Tibial artery (tissue), 4 donors: ENCODE measurements at regions not wholly inside any gene's neighbourhood (a gene's known extent, or its start where the extent isn't known, plus 50 kb on each side); places are given as distances from the start of the nearest gene placed in this dataset.

ENCODE experiments used
- DNase-seq, 2 donors: peaks; one replicate each; pipeline ENCODE4 v3.0.0-alpha.2; 2019
- H3K27ac ChIP-seq, 2 donors: fragments of 200-600 bp; sonication (generic) in 1 of 2; 1 replicate in 1 of 2; 2 replicates in 1 of 2; pipeline ENCODE4 v1.5.1; 2018 to 2019; ENCODE audit warnings: mild to moderate bottlenecking in 1 of 2
- H3K27me3 ChIP-seq, 2 donors: fragments of 200-600 bp; sonication (generic) in 1 of 2; one replicate each; pipeline versions ENCODE4 v1.5.1 to v1.6.0; 2016 to 2019
- H3K36me3 ChIP-seq, 3 donors: fragments of 200-600 bp; sonication (generic) in 2 of 3; one replicate each; pipeline ENCODE4 v1.5.1; 2016 to 2019; ENCODE audit warnings: mild to moderate bottlenecking in 2 of 3
- H3K4me1 ChIP-seq, 4 donors: fragments of 200-600 bp; sonication (generic) in 2 of 4; 1 replicate in 3 of 4; 2 replicates in 1 of 4; pipeline ENCODE4 v1.5.1; 2016 to 2019
- H3K4me3 ChIP-seq, 2 donors: fragments of 200-600 bp; sonication (generic) in 1 of 2; 1 replicate in 1 of 2; 2 replicates in 1 of 2; pipeline ENCODE4 v1.5.1; 2018 to 2019; ENCODE audit warnings: mild to moderate bottlenecking in 2 of 2
- H3K9me3 ChIP-seq, 3 donors: fragments of 200-600 bp; sonication (generic) in 1 of 3; one replicate each; pipeline ENCODE4 v1.5.1; 2016 to 2019
- intact Hi-C: fragments of 100-400 bp; cut with DNase I; formaldehyde crosslinking; loops from one replicate; pipeline ENCODE4 v1.15.0; 2023; ENCODE audit warnings: low total_unique reads
- TF ChIP-seq, protein P1 (sequence below), 2 experiments: fragments of 200-600 bp in 1 of 2; fragments of 450-650 bp in 1 of 2; IDR thresholded peaks; one replicate each; pipeline ENCODE4 v1.5.1; 2017 to 2019; ENCODE audit warnings: antibody characterized with exemption in 2 of 2, mild to moderate bottlenecking in 1 of 2, moderate library complexity in 1 of 2

DNA sequence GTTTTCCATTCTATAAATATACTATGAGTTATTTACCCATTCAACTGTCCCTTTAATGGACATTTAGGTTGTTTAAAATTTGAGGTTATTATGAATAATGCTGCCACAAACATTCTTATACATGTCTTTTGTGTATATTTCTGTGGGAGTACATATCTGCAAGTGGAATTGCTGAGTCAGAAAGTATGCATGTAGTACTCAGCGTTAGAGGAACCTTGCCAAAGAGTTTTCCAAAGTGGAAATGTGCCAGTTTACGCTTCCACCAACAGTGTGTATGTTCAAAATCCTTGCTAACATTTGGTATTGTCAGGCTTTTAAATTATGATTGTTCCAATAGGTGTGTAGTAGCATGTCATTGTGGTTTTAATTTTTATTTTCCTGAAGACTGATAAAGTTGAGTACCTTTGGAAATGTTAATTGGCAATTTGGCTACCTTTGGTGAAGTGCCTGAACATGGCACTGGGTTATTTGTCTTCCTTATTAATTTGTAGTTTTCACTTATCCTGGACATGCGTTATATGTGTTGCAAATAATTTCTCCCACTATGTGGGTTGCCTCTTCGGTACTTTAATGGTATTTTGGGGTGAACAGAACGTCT, 341.2 kb downstream of the CD83 start:
- TF ChIP-seq, protein P1, sequence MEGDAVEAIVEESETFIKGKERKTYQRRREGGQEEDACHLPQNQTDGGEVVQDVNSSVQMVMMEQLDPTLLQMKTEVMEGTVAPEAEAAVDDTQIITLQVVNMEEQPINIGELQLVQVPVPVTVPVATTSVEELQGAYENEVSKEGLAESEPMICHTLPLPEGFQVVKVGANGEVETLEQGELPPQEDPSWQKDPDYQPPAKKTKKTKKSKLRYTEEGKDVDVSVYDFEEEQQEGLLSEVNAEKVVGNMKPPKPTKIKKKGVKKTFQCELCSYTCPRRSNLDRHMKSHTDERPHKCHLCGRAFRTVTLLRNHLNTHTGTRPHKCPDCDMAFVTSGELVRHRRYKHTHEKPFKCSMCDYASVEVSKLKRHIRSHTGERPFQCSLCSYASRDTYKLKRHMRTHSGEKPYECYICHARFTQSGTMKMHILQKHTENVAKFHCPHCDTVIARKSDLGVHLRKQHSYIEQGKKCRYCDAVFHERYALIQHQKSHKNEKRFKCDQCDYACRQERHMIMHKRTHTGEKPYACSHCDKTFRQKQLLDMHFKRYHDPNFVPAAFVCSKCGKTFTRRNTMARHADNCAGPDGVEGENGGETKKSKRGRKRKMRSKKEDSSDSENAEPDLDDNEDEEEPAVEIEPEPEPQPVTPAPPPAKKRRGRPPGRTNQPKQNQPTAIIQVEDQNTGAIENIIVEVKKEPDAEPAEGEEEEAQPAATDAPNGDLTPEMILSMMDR (IDR thresholded peaks at IDR 0.05): no peak
- Histone ChIP-seq H3K4me1 (peaks cover 0 to 29% (median 13%) of the 10 kb centered on the region in 4 donors), H3K27ac (no peak overlapping the region), H3K4me3 (no peak overlapping the region), H3K9me3 (no peaks in the 10 kb centered on the region), H3K36me3 (no peaks in the 10 kb centered on the region), H3K27me3 (no peaks in the 10 kb centered on the region)
- intact Hi-C loops: no loop called here
- no peak for DNase-seq

DNA sequence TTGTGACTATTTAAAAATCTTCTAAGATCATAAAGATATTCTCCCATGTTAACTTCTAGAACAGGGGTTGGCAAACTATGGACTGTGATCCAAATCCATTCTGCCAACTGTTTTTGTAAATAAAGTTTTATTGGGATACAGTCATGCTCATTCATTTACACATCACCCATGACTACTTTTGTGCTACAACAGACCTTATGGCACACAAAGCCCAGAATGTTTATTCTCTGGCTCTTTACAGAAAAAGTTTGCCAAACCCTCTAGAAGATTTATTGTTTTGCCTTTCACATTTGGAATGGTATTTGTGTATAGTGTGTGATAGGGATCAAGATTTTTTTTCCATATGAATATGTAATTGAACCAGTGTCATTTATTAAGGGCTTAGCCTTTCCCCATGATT, 341.7 kb downstream of the CD83 start:
- Histone ChIP-seq H3K4me1 (peaks cover 0 to 23% (median 12%) of the 10 kb centered on the region in 4 donors), H3K27ac (no peak overlapping the region), H3K36me3 (no peaks in the 10 kb centered on the region), H3K4me3 (no peak overlapping the region), H3K9me3 (no peaks in the 10 kb centered on the region), H3K27me3 (no peaks in the 10 kb centered on the region)
- DNase-seq: no peak
- TF ChIP-seq, protein P1 (IDR thresholded peaks at IDR 0.05): no peak
- intact Hi-C loops: no loop called here

DNA sequence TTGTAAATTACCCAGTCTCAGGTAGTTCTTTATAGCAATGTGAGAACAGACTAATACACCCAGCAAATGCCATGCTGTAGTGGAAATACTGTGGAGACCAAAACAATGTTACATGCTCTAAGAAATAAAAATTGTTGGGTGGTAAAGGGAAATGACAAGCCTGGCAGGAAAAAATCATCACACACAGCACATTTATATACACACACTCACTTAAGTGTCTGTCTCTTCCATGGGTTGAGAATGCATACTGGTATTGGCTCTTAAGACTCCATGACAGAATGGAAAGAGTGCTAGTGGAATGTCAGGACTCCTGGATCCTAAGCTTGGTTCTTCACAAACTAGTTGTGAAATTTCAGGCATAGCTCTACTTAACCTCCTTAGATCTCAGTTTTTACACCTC, 343.0 kb downstream of the CD83 start:
- Histone ChIP-seq H3K9me3 (no peaks in the 10 kb centered on the region), H3K4me3 (no peak overlapping the region), H3K36me3 (no peaks in the 10 kb centered on the region), H3K27ac (no peak overlapping the region), H3K27me3 (no peaks in the 10 kb centered on the region), H3K4me1 (peaks cover 0 to 11% (median 4%) of the 10 kb centered on the region in 4 donors)
- TF ChIP-seq, protein P1 (IDR thresholded peaks at IDR 0.05): no peak
- DNase-seq: no peak
- intact Hi-C loops: no loop called here

DNA sequence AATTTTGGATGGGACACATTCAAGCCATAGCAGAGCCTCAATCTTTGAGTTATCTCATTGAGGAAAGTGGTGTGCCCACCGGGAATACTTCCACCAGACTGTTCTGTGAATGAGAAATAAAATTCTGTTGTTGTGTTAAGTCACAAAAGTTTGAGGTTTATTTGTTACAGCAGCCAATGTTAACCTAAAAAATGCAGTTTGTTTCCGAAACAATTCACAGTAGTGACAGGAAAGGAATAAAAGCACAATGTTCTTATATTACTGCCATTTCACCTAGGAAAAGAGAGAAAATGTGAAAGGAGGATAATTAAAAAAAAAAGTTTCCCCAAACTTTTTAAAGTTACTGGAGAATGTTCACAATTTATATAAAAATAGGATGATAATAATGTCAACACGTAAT, 344.6 kb downstream of the CD83 start:
- Histone ChIP-seq H3K9me3 (no peaks in the 10 kb centered on the region), H3K27ac (no peak overlapping the region), H3K27me3 (no peaks in the 10 kb centered on the region), H3K4me1 (no peaks in the 10 kb centered on the region), H3K36me3 (no peaks in the 10 kb centered on the region), H3K4me3 (no peak overlapping the region)
- intact Hi-C loops: no loop called here
- TF ChIP-seq, protein P1 (IDR thresholded peaks at IDR 0.05): no peak
- no peak for DNase-seq

DNA sequence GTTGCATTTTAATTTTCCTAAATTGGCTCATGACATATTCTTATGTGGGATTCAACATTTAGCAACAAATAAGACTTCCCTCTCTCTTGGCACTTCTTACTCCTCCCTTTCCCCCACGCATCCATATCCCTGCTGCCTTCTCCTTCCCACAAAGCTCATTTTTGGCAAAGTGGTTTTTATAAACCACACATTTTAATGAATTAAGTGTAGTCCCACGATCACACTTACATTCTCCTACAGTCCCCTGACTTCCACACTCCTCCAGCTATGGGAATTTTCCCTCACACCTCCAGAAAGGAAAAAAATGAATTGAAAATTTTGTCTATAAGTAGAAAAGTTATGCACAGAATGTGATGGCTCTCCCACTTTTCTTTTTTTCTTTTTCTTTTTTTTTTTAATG, 345.0 kb downstream of the CD83 start:
- Histone ChIP-seq H3K4me1 (no peaks in the 10 kb centered on the region), H3K27ac (no peak overlapping the region), H3K36me3 (no peaks in the 10 kb centered on the region), H3K4me3 (no peak overlapping the region), H3K9me3 (no peaks in the 10 kb centered on the region), H3K27me3 (no peaks in the 10 kb centered on the region)
- TF ChIP-seq, protein P1 (IDR thresholded peaks at IDR 0.05): no peak
- no peak for DNase-seq
- intact Hi-C loops: no loop called here

DNA sequence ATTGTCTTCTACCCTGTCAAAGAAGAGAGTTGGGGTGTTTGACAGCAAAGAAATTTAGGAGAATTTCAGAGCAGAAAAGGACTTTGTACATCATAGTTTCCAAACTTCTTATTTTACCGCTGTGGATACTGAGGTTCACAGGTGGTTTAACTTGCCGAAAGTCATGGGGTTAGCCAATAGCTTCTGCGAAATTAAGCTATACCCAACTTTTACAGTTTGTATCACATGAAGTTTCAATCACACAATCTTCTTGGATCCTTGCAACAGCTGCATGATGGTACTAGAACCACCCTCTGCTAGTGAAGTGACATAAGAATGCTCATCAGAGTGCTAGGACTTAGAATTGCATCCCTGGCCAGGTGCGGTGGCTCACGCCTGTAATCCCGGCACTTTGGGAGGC, 345.5 kb downstream of the CD83 start:
- Histone ChIP-seq H3K36me3 (no peaks in the 10 kb centered on the region), H3K27ac (no peak overlapping the region), H3K27me3 (no peaks in the 10 kb centered on the region), H3K9me3 (no peaks in the 10 kb centered on the region), H3K4me3 (no peak overlapping the region), H3K4me1 (no peaks in the 10 kb centered on the region)
- TF ChIP-seq, protein P1 (IDR thresholded peaks at IDR 0.05): no peak
- no peak for DNase-seq
- intact Hi-C loops: no loop called here
